Esophagus muscularis mucosa (tissue), 4 donors: ENCODE measurements at regions not wholly inside any gene's neighbourhood (a gene's known extent, or its start where the extent isn't known, plus 50 kb on each side); places are given as distances from the start of the nearest gene placed in this dataset.

Experiments
- DNase-seq: peaks from one replicate; pipeline ENCODE4 v3.0.0-alpha.2; 2017; ENCODE audit errors: extremely low spot score
- H3K27ac ChIP-seq, 4 donors: fragments of 200-600 bp; sonication (generic); replicated peaks in 1 of 4; 1 replicate in 3 of 4; 2 replicates in 1 of 4; pipeline ENCODE4 v1.5.1; 2016 to 2019; ENCODE audit warnings: mild to moderate bottlenecking in 1 of 4
- H3K27me3 ChIP-seq, 4 donors: fragments of 200-600 bp; sonication (generic); one replicate each; pipeline versions ENCODE4 v1.5.1 to v1.6.0; 2016 to 2019
- H3K36me3 ChIP-seq, 4 donors: fragments of 200-600 bp; sonication (generic); one replicate each; pipeline ENCODE4 v1.5.1; 2016 to 2019
- H3K4me1 ChIP-seq, 4 donors: fragments of 200-600 bp; sonication (generic); one replicate each; pipeline ENCODE4 v1.5.1; 2016 to 2019
- H3K4me3 ChIP-seq, 4 donors: fragments of 200-600 bp; sonication (generic); 1 replicate in 2 of 4; 2 replicates in 2 of 4; pipeline ENCODE4 v1.5.1; 2016 to 2019; ENCODE audit warnings: mild to moderate bottlenecking in 4 of 4, moderate library complexity in 1 of 4
- H3K9me3 ChIP-seq, 4 donors: fragments of 200-600 bp; sonication (generic); 1 replicate in 3 of 4; 2 replicates in 1 of 4; pipeline ENCODE4 v1.5.1; 2016 to 2019
- EP300 ChIP-seq: sonication (generic); formaldehyde crosslinking; IDR thresholded peaks from one replicate; pipeline ENCODE4 v1.6.1; 2017; ENCODE audit warnings: antibody characterized with exemption
- POLR2A ChIP-seq: fragments of 450-650 bp; IDR thresholded peaks from one replicate; pipeline ENCODE4 v1.6.1; 2017; ENCODE audit warnings: antibody characterized with exemption, moderate library complexity, mild to moderate bottlenecking, low read depth
- POLR2AphosphoS5 ChIP-seq, 2 donors: sonication (generic); formaldehyde crosslinking; IDR thresholded peaks; one replicate each; pipeline ENCODE4 v1.6.1; 2017; ENCODE audit warnings: antibody characterized with exemption in 2 of 2
- WGBS: methylation state at CpG from one replicate; pipeline ENCODE4 v1.1.5; 2018; 5-methylcytosine and 5-hydroxymethylcytosine counted together
- intact Hi-C: fragments of 100-400 bp; cut with DNase I; formaldehyde crosslinking; loops from one replicate; pipeline ENCODE4 v1.15.1; 2023
- TF ChIP-seq, protein P1 (sequence below), 3 experiments: fragments of 200-600 bp in 2 of 3; fragments of 450-650 bp in 1 of 3; sonication (generic) in 2 of 3; IDR thresholded peaks; one replicate each; pipeline ENCODE4 v1.5.1; 2017 to 2019; ENCODE audit warnings: antibody characterized with exemption in 3 of 3, mild to moderate bottlenecking in 2 of 3, moderate library complexity in 1 of 3

DNA sequence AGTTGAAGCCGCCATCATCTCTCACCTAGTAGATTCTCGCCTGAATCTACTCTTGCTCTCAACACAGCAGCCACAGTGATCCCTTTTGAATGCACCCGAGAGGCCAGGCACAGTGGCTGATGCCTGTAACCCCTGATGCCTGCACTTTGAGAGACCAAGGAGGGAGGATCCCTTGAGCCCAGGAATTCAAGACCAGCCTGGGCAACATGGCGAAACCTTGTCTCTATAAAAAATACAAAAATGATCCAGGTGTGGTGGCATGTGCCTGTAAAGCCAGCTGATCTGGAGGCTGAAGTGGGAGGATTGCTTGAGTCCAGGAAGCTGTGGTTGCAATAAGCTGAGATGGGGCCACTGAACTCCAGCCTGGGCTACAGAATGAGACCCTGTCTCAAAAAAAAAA lies 60.3 kb upstream of the EML4 start:
- WGBS = 100% methylated on average over 4 of the region's 4 CpGs
- Histone ChIP-seq H3K27me3 (no peaks in the 10 kb centered on the region), H3K9me3 (no peaks in the 10 kb centered on the region), H3K4me1 (peaks cover 3 to 15% (median 10%) of the 10 kb centered on the region in 4 donors), H3K36me3 (no peaks in the 10 kb centered on the region), H3K27ac (no peak overlapping the region), H3K4me3 (no peak overlapping the region)
- no peak for DNase-seq
- intact Hi-C loops = no loop called here
- TF ChIP-seq, protein P1, sequence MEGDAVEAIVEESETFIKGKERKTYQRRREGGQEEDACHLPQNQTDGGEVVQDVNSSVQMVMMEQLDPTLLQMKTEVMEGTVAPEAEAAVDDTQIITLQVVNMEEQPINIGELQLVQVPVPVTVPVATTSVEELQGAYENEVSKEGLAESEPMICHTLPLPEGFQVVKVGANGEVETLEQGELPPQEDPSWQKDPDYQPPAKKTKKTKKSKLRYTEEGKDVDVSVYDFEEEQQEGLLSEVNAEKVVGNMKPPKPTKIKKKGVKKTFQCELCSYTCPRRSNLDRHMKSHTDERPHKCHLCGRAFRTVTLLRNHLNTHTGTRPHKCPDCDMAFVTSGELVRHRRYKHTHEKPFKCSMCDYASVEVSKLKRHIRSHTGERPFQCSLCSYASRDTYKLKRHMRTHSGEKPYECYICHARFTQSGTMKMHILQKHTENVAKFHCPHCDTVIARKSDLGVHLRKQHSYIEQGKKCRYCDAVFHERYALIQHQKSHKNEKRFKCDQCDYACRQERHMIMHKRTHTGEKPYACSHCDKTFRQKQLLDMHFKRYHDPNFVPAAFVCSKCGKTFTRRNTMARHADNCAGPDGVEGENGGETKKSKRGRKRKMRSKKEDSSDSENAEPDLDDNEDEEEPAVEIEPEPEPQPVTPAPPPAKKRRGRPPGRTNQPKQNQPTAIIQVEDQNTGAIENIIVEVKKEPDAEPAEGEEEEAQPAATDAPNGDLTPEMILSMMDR (IDR thresholded peaks at IDR 0.05) = no peak
- TF ChIP-seq EP300 = no peak
- no peak for TF ChIP-seq POLR2AphosphoS5 (IDR thresholded peaks at IDR 0.05)
- TF ChIP-seq POLR2A = no peak

DNA sequence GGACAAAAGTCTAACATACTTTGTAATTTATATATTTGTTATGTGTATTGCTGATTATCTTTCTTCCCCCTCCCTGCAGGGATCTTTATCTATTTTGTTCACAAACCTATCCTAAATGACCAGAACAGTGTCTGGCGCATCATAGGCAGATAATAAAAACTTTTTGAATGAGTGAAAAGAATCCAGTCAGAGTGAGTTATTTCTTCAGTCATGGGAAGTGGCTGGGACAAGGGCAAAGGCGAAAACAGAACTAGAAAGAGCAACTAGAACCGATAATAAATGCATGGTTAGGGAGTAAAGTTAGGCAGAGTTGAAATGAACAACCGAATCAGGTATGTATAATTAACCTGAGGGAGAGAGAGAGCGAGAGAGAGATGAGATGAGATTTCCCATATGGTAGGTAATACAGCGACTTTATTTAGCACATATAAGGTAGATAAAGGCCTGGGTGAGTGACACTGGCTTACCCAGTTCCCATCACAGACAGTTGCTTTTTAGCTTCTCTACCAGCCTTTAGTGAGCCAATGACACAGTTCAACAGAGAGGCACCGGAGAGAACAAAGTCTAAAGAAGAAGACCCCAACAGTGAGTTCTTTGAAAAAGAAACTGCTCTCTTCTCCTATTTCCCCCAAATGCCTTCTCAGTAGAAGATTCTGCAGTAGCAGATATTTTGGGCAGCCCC lies 59.1 kb upstream of the EML4 start:
- Histone ChIP-seq H3K27ac (no peak overlapping the region), H3K4me1 (peaks cover 3 to 15% (median 10%) of the 10 kb centered on the region in 4 donors), H3K36me3 (no peaks in the 10 kb centered on the region), H3K27me3 (no peaks in the 10 kb centered on the region), H3K4me3 (no peak overlapping the region), H3K9me3 (no peaks in the 10 kb centered on the region)
- no peak for DNase-seq
- WGBS = 83% methylated on average over 7 of the region's 7 CpGs
- intact Hi-C loops = no loop called here
- TF ChIP-seq, protein P1 (IDR thresholded peaks at IDR 0.05) = no peak
- TF ChIP-seq POLR2A = no peak
- no peak for TF ChIP-seq POLR2AphosphoS5 (IDR thresholded peaks at IDR 0.05)
- TF ChIP-seq EP300 = no peak

DNA sequence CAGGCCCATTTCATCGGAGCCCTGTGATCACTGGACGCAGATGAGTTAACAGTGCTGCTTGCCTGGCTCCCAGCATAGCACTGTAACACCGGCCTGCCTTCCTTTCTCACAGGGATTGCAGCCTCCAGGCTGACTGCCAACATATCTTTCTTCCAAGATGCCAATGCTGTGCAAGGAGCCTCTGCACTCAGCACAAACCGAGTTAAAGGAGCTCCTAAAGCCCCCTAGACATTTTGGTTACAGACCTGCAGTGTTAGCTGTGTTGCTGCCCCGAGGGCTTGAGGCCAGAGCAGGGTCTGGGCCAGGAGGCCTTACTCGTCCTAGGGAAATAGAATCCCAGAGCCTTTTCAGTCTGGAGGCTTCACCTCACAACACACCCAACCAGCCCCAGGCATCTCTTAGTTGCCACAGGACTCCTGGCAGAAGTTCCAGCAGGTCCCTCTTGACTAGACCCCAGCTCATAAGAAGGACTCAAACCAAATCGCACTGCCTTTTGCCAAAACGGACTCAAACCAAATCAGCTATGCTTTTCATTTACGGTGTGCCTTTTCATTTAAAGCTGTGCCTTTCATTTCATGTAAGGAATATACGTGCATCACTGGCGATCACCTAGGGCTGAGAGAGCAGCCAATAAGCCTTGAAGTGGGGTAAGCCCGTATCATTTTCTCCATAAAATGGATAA lies 58.4 kb upstream of the EML4 start:
- Histone ChIP-seq H3K27me3 (no peaks in the 10 kb centered on the region), H3K27ac (no peak overlapping the region), H3K4me3 (no peak overlapping the region), H3K36me3 (no peaks in the 10 kb centered on the region), H3K4me1 (peaks cover 3 to 15% (median 10%) of the 10 kb centered on the region in 4 donors), H3K9me3 (no peaks in the 10 kb centered on the region)
- 57% methylated on average over 9 of the region's 12 CpGs for WGBS
- DNase-seq = no peak
- intact Hi-C loops = no loop called here
- TF ChIP-seq POLR2A (no peak), EP300 (no peak), POLR2AphosphoS5 (IDR thresholded peaks at IDR 0.05) (no peak)
- TF ChIP-seq, protein P1 (IDR thresholded peaks at IDR 0.05) = no peak

DNA sequence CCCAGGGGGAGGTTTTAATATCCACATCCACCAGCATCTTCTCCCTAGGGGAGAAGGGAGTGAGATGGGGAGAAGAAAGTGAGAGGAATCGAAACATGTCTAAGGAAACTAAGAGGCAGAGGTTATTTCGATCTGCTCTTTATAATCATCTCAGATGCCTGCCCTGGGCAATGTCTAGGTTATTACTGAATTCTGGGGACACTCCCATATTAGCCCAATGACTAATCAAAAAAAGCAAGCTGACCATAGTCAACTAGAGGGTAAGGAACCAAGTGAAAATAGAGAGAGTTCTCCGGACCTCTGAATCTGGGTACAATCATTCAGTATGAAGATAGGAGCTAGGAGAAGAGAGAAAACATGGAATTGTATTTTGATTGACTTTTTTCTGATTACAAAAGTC lies 56.7 kb upstream of the EML4 start:
- no peak for DNase-seq
- H3K9me3 ChIP-seq = no peaks in the 10 kb centered on the region
- no peaks in the 10 kb centered on the region for H3K36me3 ChIP-seq
- no peak overlapping the region for H3K27ac ChIP-seq
- no peak overlapping the region for H3K4me3 ChIP-seq
- 91% methylated on average over 3 of the region's 3 CpGs for WGBS
- TF ChIP-seq, protein P1 (IDR thresholded peaks at IDR 0.05) = no peak
- TF ChIP-seq POLR2A (no peak), EP300 (no peak), POLR2AphosphoS5 (IDR thresholded peaks at IDR 0.05) (no peak)
- H3K4me1 ChIP-seq = peaks cover 11 to 28% (median 21%) of the 10 kb centered on the region in 4 donors
- intact Hi-C loops = no loop called here
- H3K27me3 ChIP-seq = no peaks in the 10 kb centered on the region
